HCT116 (cell line): ENCODE measurements at regions not wholly inside any gene's neighbourhood (a gene's known extent, or its start where the extent isn't known, plus 50 kb on each side); places are given as distances from the start of the nearest gene placed in this dataset.

Experiments
- ATAC-seq: fragments of 200-7000 bp; cut with Tn5 transposase; 2 replicates; pipeline ENCODE4 v1.9.1; 2020; ENCODE audit warnings: mild to moderate bottlenecking, moderate library complexity
- BruUV-seq: library from RNA; stranded (reverse); fragments of 400-500 nt; replicated peaks from 2 replicates; lab custom pipeline; 2021; lab: Mats Ljungman, UMichigan
- CTCF ChIA-PET: fragments of 300-600 bp; sonication (Branson Sonifier 250); formaldehyde crosslinking; loops from one replicate; lab custom pipeline; 2021; ENCODE audit warnings: antibody characterized with exemption; lab: Charles Lee
- POLR2A ChIA-PET: fragments of 300-600, 350-600 bp; sonication (Branson Sonifier 250); formaldehyde crosslinking; loops from one replicate; lab custom pipeline; 2021; ENCODE audit warnings: antibody characterized with exemption; lab: Charles Lee
- RAD21 ChIA-PET, 2 experiments: fragments of 300-600 bp; sonication (Branson Sonifier 250); formaldehyde crosslinking; loops; one replicate each; lab custom pipeline; 2023; ENCODE audit warnings: low total read pairs in 2 of 2; ENCODE audit not compliant: uncharacterized antibody in 2 of 2, unreplicated experiment in 2 of 2, low non-redundant PET in 1 of 2; lab: Charles Lee
- DNase-seq: peaks from one replicate; pipeline ENCODE4 v3.0.0-alpha.2; 2010; ENCODE audit warnings: low read depth, low spot score
- H2AFZ ChIP-seq: fragments of 200-600 bp; shearing (Covaris generic), sonication (generic); 2 replicates; pipeline ENCODE4 v1.6.1; 2017; ENCODE audit warnings: low read depth, mixed run types, mixed read lengths, antibody characterized with exemption, low read length; ENCODE audit not compliant: poor library complexity, severe bottlenecking
- H3K27ac ChIP-seq: 2 replicates; pipeline ENCODE4 v1.5.1; 2012; ENCODE audit warnings: low read depth, low read length
- H3K27me3 ChIP-seq: fragments of 200-600 bp; sonication (generic); 2 replicates; pipeline ENCODE4 v1.6.1; 2016; ENCODE audit warnings: mixed run types, low read length, mixed read lengths; ENCODE audit not compliant: insufficient read depth
- H3K36me3 ChIP-seq, 2 experiments: fragments of 200-500 bp in 1 of 2; fragments of 200-600 bp in 1 of 2; sonication (Bioruptor generic) in 1 of 2; sonication (generic) in 1 of 2; 2 replicates each; pipeline versions ENCODE4 v1.5.1 to v1.6.1; 2014 to 2016; ENCODE audit warnings: low read length in 2 of 2, inconsistent platforms in 1 of 2, mixed read lengths in 1 of 2, mixed run types in 1 of 2; ENCODE audit not compliant: insufficient read depth in 2 of 2, control insufficient read depth in 1 of 2
- H3K4me1 ChIP-seq, 2 experiments: fragments of 200-600 bp in 1 of 2; sonication (generic) in 1 of 2; 2 replicates each; pipeline versions ENCODE4 v1.5.1 to v1.6.1; 2012 to 2017; ENCODE audit warnings: low read length in 2 of 2, inconsistent platforms in 1 of 2, mild to moderate bottlenecking in 1 of 2, mixed read lengths in 1 of 2, mixed run types in 1 of 2, moderate library complexity in 1 of 2; ENCODE audit not compliant: insufficient read depth in 2 of 2, control insufficient read depth in 1 of 2
- H3K4me2 ChIP-seq: fragments of 200-600 bp; sonication (generic); 2 replicates; pipeline ENCODE4 v1.6.1; 2017; ENCODE audit warnings: mixed run types, low read length, mixed read lengths
- H3K4me3 ChIP-seq, 2 experiments: fragments of 200-600 bp in 1 of 2; sonication (generic) in 1 of 2; replicated peaks in 1 of 2; 2 replicates each; pipeline ENCODE4 v1.5.1; 2011 to 2016; ENCODE audit warnings: low read length in 2 of 2, control low read depth in 1 of 2, low read depth in 1 of 2, mild to moderate bottlenecking in 1 of 2, mixed read lengths in 1 of 2, mixed run types in 1 of 2
- H3K79me2 ChIP-seq: fragments of 200-600 bp; sonication (generic); 2 replicates; pipeline ENCODE4 v1.6.1; 2017; ENCODE audit warnings: mild to moderate bottlenecking, mixed run types, low read length, moderate library complexity, mixed read lengths; ENCODE audit not compliant: insufficient read depth
- H3K9ac ChIP-seq: fragments of 200-600 bp; sonication (generic); 2 replicates; pipeline ENCODE4 v1.6.1; 2016; ENCODE audit warnings: low read length, mixed read lengths
- H3K9me2 ChIP-seq: fragments of 200-600 bp; sonication (generic), shearing (Covaris generic); 2 replicates; pipeline ENCODE4 v1.6.1; 2017; ENCODE audit warnings: mixed run types, mild to moderate bottlenecking, moderate library complexity; ENCODE audit not compliant: insufficient read depth
- H3K9me3 ChIP-seq, 2 experiments: fragments of 200-500 bp in 1 of 2; fragments of 200-600 bp in 1 of 2; sonication (Bioruptor generic) in 1 of 2; sonication (generic) in 1 of 2; 2 replicates each; pipeline ENCODE4 v1.6.1; 2014 to 2017; ENCODE audit warnings: low read length in 2 of 2, mixed read lengths in 2 of 2, inconsistent platforms in 1 of 2, low read depth in 1 of 2, mild to moderate bottlenecking in 1 of 2, mixed run types in 1 of 2, moderate library complexity in 1 of 2; ENCODE audit not compliant: control insufficient read depth in 1 of 2, insufficient read depth in 1 of 2
- H4K20me1 ChIP-seq: fragments of 200-600 bp; sonication (generic), shearing (Covaris generic); 2 replicates; pipeline ENCODE4 v1.6.1; 2017; ENCODE audit warnings: mixed run types, mild to moderate bottlenecking, moderate library complexity; ENCODE audit not compliant: insufficient read depth
- CBX3 ChIP-seq: IDR thresholded peaks from 2 replicates; pipeline ENCODE4 v1.6.1; 2012; ENCODE audit warnings: low read depth
- EGR1 ChIP-seq: IDR thresholded peaks from 2 replicates; pipeline ENCODE4 v1.6.1; 2012; ENCODE audit warnings: low read depth
- ELF1 ChIP-seq: IDR thresholded peaks from 2 replicates; pipeline ENCODE4 v1.6.1; 2012; ENCODE audit warnings: low read depth, borderline replicate concordance
- EZH2 ChIP-seq: fragments of 200-600 bp; sonication (generic); IDR thresholded peaks from 2 replicates; pipeline ENCODE4 v1.6.1; 2017; ENCODE audit warnings: antibody characterized with exemption, mixed run types
- EZH2phosphoT487 ChIP-seq: fragments of 200-600 bp; IDR thresholded peaks from 2 replicates; pipeline ENCODE4 v1.6.1; 2018; ENCODE audit warnings: antibody characterized with exemption, borderline replicate concordance
- FOSL1 ChIP-seq: IDR thresholded peaks from 2 replicates; pipeline ENCODE4 v1.6.1; 2012; ENCODE audit warnings: low read depth
- JUND ChIP-seq: IDR thresholded peaks from 2 replicates; pipeline ENCODE4 v1.6.1; 2012
- POLR2A ChIP-seq: IDR thresholded peaks from 2 replicates; pipeline ENCODE4 v1.7.0; 2011; ENCODE audit warnings: borderline replicate concordance; ENCODE audit not compliant: insufficient read depth, insufficient read length; ENCODE audit errors: extremely low read depth
- POLR2AphosphoS5 ChIP-seq: IDR thresholded peaks from 2 replicates; pipeline ENCODE4 v1.6.1; 2011; ENCODE audit warnings: mild to moderate bottlenecking, low read depth, low read length, moderate library complexity
- RAD21 ChIP-seq: IDR thresholded peaks from 2 replicates; pipeline ENCODE4 v1.6.1; 2012; ENCODE audit warnings: low read depth, mild to moderate bottlenecking
- SP1 ChIP-seq: IDR thresholded peaks from 2 replicates; pipeline ENCODE4 v1.6.1; 2012; ENCODE audit warnings: low read depth
- YY1 ChIP-seq: IDR thresholded peaks from 2 replicates; pipeline ENCODE4 v1.6.1; 2011; ENCODE audit warnings: low read length, low read depth, moderate library complexity, mild to moderate bottlenecking; ENCODE audit not compliant: insufficient replicate concordance; ENCODE audit errors: extremely low read depth
- ZFX ChIP-seq: fragments of 450-650 bp; IDR thresholded peaks from 2 replicates; pipeline ENCODE4 v1.6.1; 2017
- ZNF274 ChIP-seq: fragments of 200-500 bp; sonication (Bioruptor generic); IDR thresholded peaks from 2 replicates; pipeline ENCODE4 v1.6.1; 2014; ENCODE audit warnings: mild to moderate bottlenecking, low read depth, low read length, inconsistent platforms
- intact Hi-C: fragments of 100-400 bp; cut with micrococcal nuclease; formaldehyde crosslinking; loops from 2 replicates; pipeline ENCODE4 v1.10.0; 2022
- TF ChIP-seq, protein P1 (sequence below): IDR thresholded peaks from 2 replicates; pipeline ENCODE4 v1.6.1; 2012
- TF ChIP-seq, protein P2 (sequence below): IDR thresholded peaks from 2 replicates; pipeline ENCODE4 v1.6.1; 2011; ENCODE audit warnings: mild to moderate bottlenecking, low read length, moderate library complexity; ENCODE audit not compliant: insufficient replicate concordance; ENCODE audit errors: extremely low read depth
- TF ChIP-seq, protein P3 (sequence below): IDR thresholded peaks from 2 replicates; pipeline ENCODE4 v1.6.1; 2012

DNA sequence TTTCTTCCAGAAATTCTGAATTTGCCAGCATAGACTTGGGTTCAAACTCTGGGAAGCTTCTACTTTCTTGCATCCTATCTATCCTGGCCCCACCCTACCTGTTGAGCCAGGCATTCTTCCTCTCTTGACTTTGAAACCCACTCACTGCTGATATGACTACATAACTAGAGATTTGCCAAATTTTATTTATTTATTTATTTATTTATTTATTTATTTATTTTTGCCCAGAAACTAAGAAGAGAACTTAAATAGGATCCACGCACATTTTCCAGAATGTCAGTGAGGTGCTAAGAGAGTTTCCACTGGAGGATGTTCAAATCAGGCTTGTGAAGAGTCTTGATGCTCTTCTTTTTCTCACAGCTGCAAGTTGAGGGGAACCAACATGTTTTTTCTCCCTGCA is 487.8 kb upstream of the PODXL start:
- CTCF ChIA-PET, result no interaction called here
- ATAC-seq (no peak), DNase-seq (no peak)
- Histone ChIP-seq H3K36me3 (no peaks in the 10 kb centered on the region), H3K27ac (no peak overlapping the region), H3K9ac (no peak overlapping the region), H3K9me2 (no peaks in the 10 kb centered on the region), H3K4me2 (no peak overlapping the region), H3K4me1 (no peaks in the 10 kb centered on the region), H2AFZ (no peak overlapping the region), H3K27me3 (peaks cover 28% of the 10 kb centered on the region), H3K79me2 (no peaks in the 10 kb centered on the region), H3K9me3 (no peaks in the 10 kb centered on the region), H4K20me1 (no peaks in the 10 kb centered on the region; the same call in 1 of the 2 replicates), H3K4me3 (no peak overlapping the region)
- no TSS peak for BruUV-seq
- no peak for TF ChIP-seq SP1
- TF ChIP-seq FOSL1, result no peak
- TF ChIP-seq, protein P1, sequence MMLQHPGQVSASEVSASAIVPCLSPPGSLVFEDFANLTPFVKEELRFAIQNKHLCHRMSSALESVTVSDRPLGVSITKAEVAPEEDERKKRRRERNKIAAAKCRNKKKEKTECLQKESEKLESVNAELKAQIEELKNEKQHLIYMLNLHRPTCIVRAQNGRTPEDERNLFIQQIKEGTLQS, result no peak
- TF ChIP-seq EGR1, result no peak
- TF ChIP-seq ZFX, result no peak
- TF ChIP-seq CBX3, result no peak
- no peak for TF ChIP-seq YY1
- no peak for TF ChIP-seq POLR2A
- TF ChIP-seq, protein P2, sequence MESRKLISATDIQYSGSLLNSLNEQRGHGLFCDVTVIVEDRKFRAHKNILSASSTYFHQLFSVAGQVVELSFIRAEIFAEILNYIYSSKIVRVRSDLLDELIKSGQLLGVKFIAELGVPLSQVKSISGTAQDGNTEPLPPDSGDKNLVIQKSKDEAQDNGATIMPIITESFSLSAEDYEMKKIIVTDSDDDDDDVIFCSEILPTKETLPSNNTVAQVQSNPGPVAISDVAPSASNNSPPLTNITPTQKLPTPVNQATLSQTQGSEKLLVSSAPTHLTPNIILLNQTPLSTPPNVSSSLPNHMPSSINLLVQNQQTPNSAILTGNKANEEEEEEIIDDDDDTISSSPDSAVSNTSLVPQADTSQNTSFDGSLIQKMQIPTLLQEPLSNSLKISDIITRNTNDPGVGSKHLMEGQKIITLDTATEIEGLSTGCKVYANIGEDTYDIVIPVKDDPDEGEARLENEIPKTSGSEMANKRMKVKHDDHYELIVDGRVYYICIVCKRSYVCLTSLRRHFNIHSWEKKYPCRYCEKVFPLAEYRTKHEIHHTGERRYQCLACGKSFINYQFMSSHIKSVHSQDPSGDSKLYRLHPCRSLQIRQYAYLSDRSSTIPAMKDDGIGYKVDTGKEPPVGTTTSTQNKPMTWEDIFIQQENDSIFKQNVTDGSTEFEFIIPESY, result no peak
- TF ChIP-seq ZNF274, result no peak
- TF ChIP-seq RAD21, result no peak
- no peak for TF ChIP-seq JUND
- TF ChIP-seq POLR2AphosphoS5, result no peak
- TF ChIP-seq EZH2, result no peak
- no peak for TF ChIP-seq EZH2phosphoT487
- TF ChIP-seq ELF1, result no peak
- TF ChIP-seq, protein P3, sequence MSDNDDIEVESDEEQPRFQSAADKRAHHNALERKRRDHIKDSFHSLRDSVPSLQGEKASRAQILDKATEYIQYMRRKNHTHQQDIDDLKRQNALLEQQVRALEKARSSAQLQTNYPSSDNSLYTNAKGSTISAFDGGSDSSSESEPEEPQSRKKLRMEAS, result no peak
- intact Hi-C loops, result no loop called here
- RAD21 ChIA-PET, result no interaction called here
- POLR2A ChIA-PET, result no interaction called here
